ENCODE measurements at regions not wholly inside any gene's neighbourhood (a gene's known extent, or its start where the extent isn't known, plus 50 kb on each side); places are given as distances from the start of the nearest gene placed in this dataset.
A peak's percentile ranks its signal among the peaks of the same experiment; 100 is the strongest.
"Not testable (repeated sequence)": the region's sequence is repeated elsewhere in the genome, so short reads cannot be mapped to it uniquely, and the experiment has no call there.

GRCh38 chr15:28457396-28457932 lies 75.3 kb downstream of the GOLGA8G start:
- CTCF ChIA-PET, H3K27ac Mint-ChIP-seq, ATAC-seq, H3K9me3 Mint-ChIP-seq, H3K4me1 Mint-ChIP-seq, POLR2A ChIA-PET, H3K4me3 Mint-ChIP-seq, H3K36me3 Mint-ChIP-seq: not testable (repeated sequence)
- peak; percentile 27; the same call in 1 of the 2 replicates for TF ChIP-seq ARID4B (CRISPR knock-in tag; IDR thresholded peaks at IDR 0.05; ENCODE audit: borderline replicate concordance)
- peaks cover 17% of the 10 kb centered on the region for H3K27me3 Mint-ChIP-seq (ENCODE audit: low read depth)
- peak; percentile 14 for DNase-seq (ENCODE audit: low spot score)

GRCh38 chr15:28456476-28457395 lies 76.0 kb downstream of the GOLGA8G start:
- Mint-ChIP-seq H3K27me3 (ENCODE audit: low read depth) (peaks cover 17% of the 10 kb centered on the region), H3K27ac (no peak overlapping the region), H3K4me1 (0 out of 2 replicates have a peak, but pooled peaks cover 3% of the 10 kb centered on the region), H3K36me3 (no peaks in the 10 kb centered on the region), H3K4me3 (0 out of 2 replicates have a peak overlapping the region, but pooled peaks have one; percentile 29), H3K9me3 (no peaks in the 10 kb centered on the region)
- ChIA-PET CTCF (no interaction called here), POLR2A (no interaction called here)
- no peak for ATAC-seq
- TF ChIP-seq AFF4 (CRISPR knock-in tag; IDR thresholded peaks at IDR 0.05; ENCODE audit: borderline replicate concordance) = no peak
- no peak for TF ChIP-seq PRRX2 (CRISPR knock-in tag; IDR thresholded peaks at IDR 0.05)
- TF ChIP-seq NR3C1 (CRISPR knock-in tag; conservative IDR thresholded peaks at IDR 0.05; ENCODE audit: low read depth) = no peak
- no peak for TF ChIP-seq ZNF512 (CRISPR knock-in tag; IDR thresholded peaks at IDR 0.05; ENCODE audit: borderline replicate concordance)
- TF ChIP-seq TCF7 (CRISPR knock-in tag; IDR thresholded peaks at IDR 0.05; ENCODE audit: low read depth) = no peak
- TF ChIP-seq CTCF (IDR thresholded peaks at IDR 0.05) = no peak
- no peak for TF ChIP-seq SP1 (CRISPR knock-in tag; conservative IDR thresholded peaks at IDR 0.05)
- TF ChIP-seq ATF1 (CRISPR knock-in tag; IDR thresholded peaks at IDR 0.05) = no peak
- peak; percentile 39 for DNase-seq (ENCODE audit: low spot score)

GRCh38 chr15:28455537-28456475 lies 77.0 kb downstream of the GOLGA8G start:
- peak; percentile 14 for DNase-seq (ENCODE audit: low spot score)
- H3K27ac Mint-ChIP-seq, ATAC-seq, H3K4me1 Mint-ChIP-seq, H3K36me3 Mint-ChIP-seq, CTCF ChIA-PET, H3K9me3 Mint-ChIP-seq, POLR2A ChIA-PET: not testable (repeated sequence)
- peaks cover 17% of the 10 kb centered on the region for H3K27me3 Mint-ChIP-seq (ENCODE audit: low read depth)
- peak overlapping the region; percentile 51 for H3K4me3 Mint-ChIP-seq

GRCh38 chr15:28454751-28455220 lies 76.3 kb downstream of the GOLGA8F start:
- H3K36me3 Mint-ChIP-seq, H3K27ac Mint-ChIP-seq, CTCF ChIA-PET, H3K9me3 Mint-ChIP-seq, POLR2A ChIA-PET, H3K4me1 Mint-ChIP-seq: not testable (repeated sequence)
- Mint-ChIP-seq H3K4me3 (peak overlapping the region; percentile 40), H3K27me3 (ENCODE audit: low read depth) (peaks cover 17% of the 10 kb centered on the region)
- ATAC-seq = peak; percentile 64
- peak; percentile 50 for DNase-seq (ENCODE audit: low spot score)
